H1 (cell line): ENCODE measurements at regions not wholly inside any gene's neighbourhood (a gene's known extent, or its start where the extent isn't known, plus 50 kb on each side); places are given as distances from the start of the nearest gene placed in this dataset.

Source experiments
- GABPA ChIP-seq: IDR thresholded peaks from 2 replicates; pipeline ENCODE4 v1.6.1; 2011; ENCODE audit warnings: mild to moderate bottlenecking, low read length, moderate library complexity, borderline replicate concordance; ENCODE audit not compliant: insufficient read depth
- SRF ChIP-seq: IDR thresholded peaks from 2 replicates; pipeline ENCODE4 v1.6.1; 2011; ENCODE audit warnings: mild to moderate bottlenecking, low read depth, low read length, moderate library complexity

GRCh38 chr2:239690651-239691631, 290.1 kb upstream of the HDAC4 start (continued):
- TF ChIP-seq SRF = no peak
- no peak for TF ChIP-seq GABPA
